GM12873 (cell line): ENCODE measurements at regions not wholly inside any gene's neighbourhood (a gene's known extent, or its start where the extent isn't known, plus 50 kb on each side); places are given as distances from the start of the nearest gene placed in this dataset.

Experiments
- TF ChIP-seq, protein P1 (sequence below): IDR thresholded peaks from 2 replicates; pipeline ENCODE4 v1.5.1; 2012; ENCODE audit warnings: low read depth, mild to moderate bottlenecking, moderate library complexity, low read length, control low read depth; ENCODE audit not compliant: insufficient read depth; ENCODE audit errors: missing control alignments

GRCh38 chr2:150373374-150373773 lies 114.1 kb downstream of the RND3 start:
- TF ChIP-seq, protein P1, sequence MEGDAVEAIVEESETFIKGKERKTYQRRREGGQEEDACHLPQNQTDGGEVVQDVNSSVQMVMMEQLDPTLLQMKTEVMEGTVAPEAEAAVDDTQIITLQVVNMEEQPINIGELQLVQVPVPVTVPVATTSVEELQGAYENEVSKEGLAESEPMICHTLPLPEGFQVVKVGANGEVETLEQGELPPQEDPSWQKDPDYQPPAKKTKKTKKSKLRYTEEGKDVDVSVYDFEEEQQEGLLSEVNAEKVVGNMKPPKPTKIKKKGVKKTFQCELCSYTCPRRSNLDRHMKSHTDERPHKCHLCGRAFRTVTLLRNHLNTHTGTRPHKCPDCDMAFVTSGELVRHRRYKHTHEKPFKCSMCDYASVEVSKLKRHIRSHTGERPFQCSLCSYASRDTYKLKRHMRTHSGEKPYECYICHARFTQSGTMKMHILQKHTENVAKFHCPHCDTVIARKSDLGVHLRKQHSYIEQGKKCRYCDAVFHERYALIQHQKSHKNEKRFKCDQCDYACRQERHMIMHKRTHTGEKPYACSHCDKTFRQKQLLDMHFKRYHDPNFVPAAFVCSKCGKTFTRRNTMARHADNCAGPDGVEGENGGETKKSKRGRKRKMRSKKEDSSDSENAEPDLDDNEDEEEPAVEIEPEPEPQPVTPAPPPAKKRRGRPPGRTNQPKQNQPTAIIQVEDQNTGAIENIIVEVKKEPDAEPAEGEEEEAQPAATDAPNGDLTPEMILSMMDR = no peak

- TF ChIP-seq, protein P1 = no peak
Measured at GRCh38 chr2:150371044-150371818, 116.2 kb downstream of the RND3 start.

GRCh38 chr2:150370561-150370960 lies 116.9 kb downstream of the RND3 start:
- TF ChIP-seq, protein P1 = no peak

GRCh38 chr2:150369862-150370261 lies 117.6 kb downstream of the RND3 start:
- TF ChIP-seq, protein P1 = no peak

GRCh38 chr2:150358468-150358807 lies 129.0 kb downstream of the RND3 start:
- TF ChIP-seq, protein P1 = no peak

DNA sequence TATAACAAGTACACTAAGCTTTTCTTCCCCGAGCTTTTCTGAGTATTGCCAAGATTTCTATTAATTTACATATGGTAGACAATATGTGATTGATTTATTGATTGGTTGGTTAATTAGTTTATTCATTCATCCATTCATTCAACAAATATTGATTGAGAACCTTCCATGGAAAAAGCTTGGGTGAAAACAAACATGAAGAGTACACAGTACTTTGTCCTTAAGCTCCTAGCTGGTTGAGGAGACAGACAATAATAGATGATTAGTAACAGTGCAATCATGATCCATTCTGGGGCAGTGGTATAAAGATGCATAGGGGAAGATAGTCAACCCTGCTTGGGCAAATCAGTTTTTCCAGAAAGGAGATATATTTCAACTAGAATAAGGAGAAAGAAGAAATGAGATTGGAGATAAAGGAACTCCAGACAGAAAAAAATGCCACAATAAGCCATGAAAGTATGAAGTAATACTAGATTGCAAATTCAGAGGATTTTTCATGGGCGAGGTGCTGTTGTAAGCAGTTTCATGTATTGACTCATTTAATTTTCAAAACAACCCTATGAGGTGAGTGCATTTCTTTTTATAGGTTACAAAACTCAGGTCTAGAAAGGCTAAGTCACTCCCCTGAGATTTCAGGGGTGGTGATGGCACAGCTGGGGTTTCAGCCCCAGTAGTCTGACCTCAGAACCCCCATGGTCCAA lies 129.5 kb downstream of the RND3 start:
- TF ChIP-seq, protein P1 = no peak

DNA sequence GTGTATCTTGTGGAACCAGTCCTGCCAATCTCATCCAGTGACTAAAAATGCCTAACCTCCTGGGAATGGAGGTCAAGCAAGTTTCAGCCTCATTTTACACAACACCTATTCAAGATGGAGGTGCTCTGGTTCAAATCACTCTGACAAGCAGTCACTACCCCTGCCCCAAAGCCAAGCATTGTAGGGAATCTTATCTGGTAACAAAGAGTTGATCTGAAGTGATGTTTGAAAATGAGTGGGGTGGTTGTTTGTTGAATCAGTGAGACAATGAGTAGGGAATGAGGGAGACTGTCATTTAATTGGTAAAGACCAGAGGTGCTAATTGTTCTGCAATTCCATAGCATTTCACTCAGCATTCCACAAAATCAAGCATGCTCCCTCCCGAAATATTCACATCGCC lies 132.0 kb downstream of the RND3 start:
- TF ChIP-seq, protein P1 = no peak
